GM23248 (cell line): ENCODE measurements at regions not wholly inside any gene's neighbourhood (a gene's known extent, or its start where the extent isn't known, plus 50 kb on each side); places are given as distances from the start of the nearest gene placed in this dataset.

Experiments
- EZH2 ChIP-seq: fragments of 200-600 bp; sonication (generic); IDR thresholded peaks from 2 replicates; pipeline ENCODE4 v1.6.1; 2018; ENCODE audit warnings: antibody characterized with exemption, mild to moderate bottlenecking; ENCODE audit not compliant: insufficient read depth, poor library complexity, severe bottlenecking
- EZH2phosphoT487 ChIP-seq: fragments of 200-600 bp; sonication (generic); IDR thresholded peaks from 2 replicates; pipeline ENCODE4 v1.6.1; 2018; ENCODE audit warnings: antibody characterized with exemption, moderate library complexity, mild to moderate bottlenecking, low read depth; ENCODE audit not compliant: insufficient read depth

DNA sequence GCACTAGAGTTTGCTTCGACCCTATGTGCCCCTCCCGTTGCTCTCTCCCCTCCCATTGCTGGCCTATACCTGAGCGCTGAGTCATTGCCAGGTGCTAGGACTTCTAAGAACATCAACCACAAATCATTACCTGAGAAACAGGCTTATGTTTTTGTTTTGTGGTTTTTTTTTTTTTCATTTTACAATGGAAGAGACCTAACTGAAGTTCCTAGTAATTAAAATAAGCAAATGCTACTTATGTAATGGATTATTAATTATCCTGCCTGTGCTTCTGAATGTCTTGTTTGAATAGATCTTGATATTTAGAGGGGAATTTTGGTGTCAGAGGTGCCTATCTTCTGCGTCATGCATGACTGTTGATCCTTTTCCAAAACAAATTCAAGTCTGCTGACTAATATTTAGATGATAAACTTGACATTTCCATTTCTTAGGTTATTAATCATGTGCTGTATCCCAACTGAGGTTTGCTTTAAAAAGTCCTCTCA is 275.4 kb upstream of the CPEB2 start:
- TF ChIP-seq EZH2phosphoT487 = no peak
- no peak for TF ChIP-seq EZH2
